Loucy (cell line): ENCODE measurements at regions not wholly inside any gene's neighbourhood (a gene's known extent, or its start where the extent isn't known, plus 50 kb on each side); places are given as distances from the start of the nearest gene placed in this dataset.

Source experiments
- H2AFZ ChIP-seq: fragments of 200-600 bp; sonication (generic); 2 replicates; pipeline ENCODE4 v1.6.0; 2016; ENCODE audit warnings: antibody characterized with exemption, mild to moderate bottlenecking, low read length, moderate library complexity
- H3F3A ChIP-seq: fragments of 200-600 bp; 2 replicates; pipeline ENCODE4 v1.6.0; 2016; ENCODE audit warnings: antibody characterized with exemption, low read depth, mild to moderate bottlenecking
- H3K27me3 ChIP-seq: fragments of 200-600 bp; sonication (generic); 2 replicates; pipeline ENCODE4 v1.6.1; 2014; ENCODE audit warnings: low read length, mild to moderate bottlenecking; ENCODE audit not compliant: insufficient read depth, poor library complexity, severe bottlenecking
- H3K36me3 ChIP-seq: fragments of 200-600 bp; sonication (generic); 2 replicates; pipeline ENCODE4 v1.6.1; 2016; ENCODE audit warnings: low read length; ENCODE audit not compliant: insufficient read depth
- H3K4me1 ChIP-seq: fragments of 200-600 bp; sonication (generic); 2 replicates; pipeline ENCODE4 v1.5.1; 2014; ENCODE audit warnings: low read length, mild to moderate bottlenecking; ENCODE audit not compliant: insufficient read depth, poor library complexity, severe bottlenecking
- H3K4me2 ChIP-seq: fragments of 200-600 bp; sonication (generic); 2 replicates; pipeline ENCODE4 v1.6.0; 2014; ENCODE audit warnings: antibody characterized with exemption, low read length, low read depth, mild to moderate bottlenecking; ENCODE audit not compliant: poor library complexity, severe bottlenecking
- H3K4me3 ChIP-seq: fragments of 200-600 bp; sonication (generic); 2 replicates; pipeline ENCODE4 v1.5.1; 2014; ENCODE audit warnings: low read length, mild to moderate bottlenecking, mixed read lengths; ENCODE audit not compliant: poor library complexity, severe bottlenecking
- H3K79me2 ChIP-seq: fragments of 200-600 bp; sonication (generic); 2 replicates; pipeline ENCODE4 v1.6.1; 2014; ENCODE audit warnings: low read length; ENCODE audit not compliant: insufficient read depth
- H3K9ac ChIP-seq: fragments of 200-600 bp; sonication (generic); 2 replicates; pipeline ENCODE4 v1.6.0; 2014; ENCODE audit warnings: mild to moderate bottlenecking, low read depth, low read length, moderate library complexity; ENCODE audit not compliant: poor library complexity, severe bottlenecking
- H3K9me2 ChIP-seq: fragments of 200-600 bp; sonication (generic); replicated peaks from 2 replicates; pipeline ENCODE4 v1.6.1; 2016; ENCODE audit warnings: low read depth, low read length, mixed read lengths
- H3K9me3 ChIP-seq: fragments of 200-600 bp; sonication (generic); 2 replicates; pipeline ENCODE4 v1.6.1; 2014; ENCODE audit warnings: mild to moderate bottlenecking, antibody characterized with exemption, low read length, low read depth; ENCODE audit not compliant: insufficient read depth
- H4K20me1 ChIP-seq: fragments of 200-600 bp; sonication (generic); 2 replicates; pipeline ENCODE4 v1.6.0; 2014; ENCODE audit warnings: antibody characterized with exemption, low read length, mild to moderate bottlenecking; ENCODE audit not compliant: insufficient read depth, poor library complexity, severe bottlenecking
- CTCF ChIP-seq: fragments of 200-600 bp; sonication (generic); conservative IDR thresholded peaks from 2 replicates; pipeline ENCODE4 v1.5.1; 2014; ENCODE audit warnings: mild to moderate bottlenecking, antibody characterized with exemption, low read length
- EZH2phosphoT487 ChIP-seq: fragments of 200-600 bp; IDR thresholded peaks from 2 replicates; pipeline ENCODE4 v1.6.1; 2018; ENCODE audit warnings: antibody characterized with exemption, mild to moderate bottlenecking, moderate library complexity, borderline replicate concordance

GRCh38 chr3:127431066-127431465 is 143.2 kb upstream of the PRR20G start:
- Histone ChIP-seq H3K4me2 (no peak overlapping the region), H3K36me3 (no peaks in the 10 kb centered on the region), H3K4me1 (no peaks in the 10 kb centered on the region), H3K79me2 (no peaks in the 10 kb centered on the region), H3K4me3 (no peak overlapping the region), H3F3A (no peaks in the 10 kb centered on the region), H2AFZ (no peak overlapping the region), H4K20me1 (no peaks in the 10 kb centered on the region), H3K9me3 (no peaks in the 10 kb centered on the region), H3K27me3 (no peaks in the 10 kb centered on the region), H3K9me2 (no peaks in the 10 kb centered on the region), H3K9ac (no peak overlapping the region)
- TF ChIP-seq EZH2phosphoT487, result no peak
- TF ChIP-seq CTCF, result no peak

- no peaks in the 10 kb centered on the region for H4K20me1 ChIP-seq
- no peaks in the 10 kb centered on the region for H3F3A ChIP-seq
- no peaks in the 10 kb centered on the region for H3K36me3 ChIP-seq
- H3K9me2 ChIP-seq, result no peaks in the 10 kb centered on the region
- no peak for TF ChIP-seq EZH2phosphoT487
- TF ChIP-seq CTCF, result no peak
- no peaks in the 10 kb centered on the region for H3K27me3 ChIP-seq
- no peaks in the 10 kb centered on the region for H3K9me3 ChIP-seq
- no peak overlapping the region for H3K9ac ChIP-seq
- H3K79me2 ChIP-seq, result no peaks in the 10 kb centered on the region
- no peak overlapping the region for H2AFZ ChIP-seq
- no peaks in the 10 kb centered on the region for H3K4me1 ChIP-seq
- H3K4me3 ChIP-seq, result no peak overlapping the region
- H3K4me2 ChIP-seq, result no peak overlapping the region
Measured at GRCh38 chr3:127428344-127428997, 140.6 kb upstream of the PRR20G start.

GRCh38 chr3:127427666-127428065 is 139.8 kb upstream of the PRR20G start:
- Histone ChIP-seq H3K9me2 (no peaks in the 10 kb centered on the region), H3K9me3 (no peaks in the 10 kb centered on the region)

More at GRCh38 chr3:127427666-127428065, 139.8 kb upstream of the PRR20G start:
- Histone ChIP-seq H3K36me3 (no peaks in the 10 kb centered on the region), H3K4me2 (no peak overlapping the region), H3F3A (no peaks in the 10 kb centered on the region), H4K20me1 (no peaks in the 10 kb centered on the region), H2AFZ (no peak overlapping the region), H3K27me3 (no peaks in the 10 kb centered on the region), H3K79me2 (no peaks in the 10 kb centered on the region), H3K4me3 (no peak overlapping the region), H3K4me1 (no peaks in the 10 kb centered on the region), H3K9ac (no peak overlapping the region)
- TF ChIP-seq CTCF (no peak), EZH2phosphoT487 (no peak)
